Esophagus muscularis mucosa (tissue), 3 donors: ENCODE measurements at regions not wholly inside any gene's neighbourhood (a gene's known extent, or its start where the extent isn't known, plus 50 kb on each side); places are given as distances from the start of the nearest gene placed in this dataset.

Experiments used
- CTCF ChIP-seq, 3 experiments: fragments of 200-600 bp in 2 of 3; fragments of 450-650 bp in 1 of 3; sonication (generic) in 2 of 3; IDR thresholded peaks; one replicate each; pipeline ENCODE4 v1.5.1; 2017 to 2019; ENCODE audit warnings: antibody characterized with exemption in 3 of 3, mild to moderate bottlenecking in 2 of 3, moderate library complexity in 1 of 3
- POLR2A ChIP-seq: fragments of 450-650 bp; IDR thresholded peaks from one replicate; pipeline ENCODE4 v1.6.1; 2017; ENCODE audit warnings: antibody characterized with exemption, moderate library complexity, mild to moderate bottlenecking, low read depth
- POLR2AphosphoS5 ChIP-seq, 2 donors: sonication (generic); formaldehyde crosslinking; IDR thresholded peaks; one replicate each; pipeline ENCODE4 v1.6.1; 2017; ENCODE audit warnings: antibody characterized with exemption in 2 of 2

- no peak for TF ChIP-seq CTCF (IDR thresholded peaks at IDR 0.05)
- no peak for TF ChIP-seq POLR2AphosphoS5 (IDR thresholded peaks at IDR 0.05)
- no peak for TF ChIP-seq POLR2A
Measured at GRCh38 chr7:84507529-84507928, 312.9 kb upstream of the SEMA3A start.
